ENCODE measurements at regions not wholly inside any gene's neighbourhood (a gene's known extent, or its start where the extent isn't known, plus 50 kb on each side); places are given as distances from the start of the nearest gene placed in this dataset.
"Not testable (repeated sequence)": the region's sequence is repeated elsewhere in the genome, so short reads cannot be mapped to it uniquely, and the experiment has no call there.

DNA sequence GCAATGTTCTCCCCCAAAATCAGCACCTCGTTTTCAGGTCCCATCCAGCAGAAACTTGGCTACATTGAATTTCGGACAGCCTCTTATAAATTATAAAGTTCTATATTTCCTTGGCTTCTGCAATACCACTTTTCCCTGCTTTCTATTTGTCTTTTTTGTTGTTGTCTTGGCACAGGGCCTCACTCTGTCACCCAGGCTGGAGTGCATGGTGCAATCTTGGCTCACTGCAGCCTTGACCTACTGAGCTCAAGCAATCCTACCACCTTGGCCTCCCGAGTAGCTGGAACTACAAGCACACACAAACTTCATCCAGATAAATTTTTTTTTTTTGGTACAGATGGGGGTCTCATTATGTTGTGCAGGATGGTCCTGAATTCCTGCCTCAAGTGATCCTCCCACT lies 55.3 kb upstream of the HECW1 start:
- DNase-seq (ENCODE audit: low spot score) = no peak
- POLR2A ChIA-PET (ENCODE audit: low non-redundant PET) = no interaction called here
- TF ChIP-seq, protein P1, sequence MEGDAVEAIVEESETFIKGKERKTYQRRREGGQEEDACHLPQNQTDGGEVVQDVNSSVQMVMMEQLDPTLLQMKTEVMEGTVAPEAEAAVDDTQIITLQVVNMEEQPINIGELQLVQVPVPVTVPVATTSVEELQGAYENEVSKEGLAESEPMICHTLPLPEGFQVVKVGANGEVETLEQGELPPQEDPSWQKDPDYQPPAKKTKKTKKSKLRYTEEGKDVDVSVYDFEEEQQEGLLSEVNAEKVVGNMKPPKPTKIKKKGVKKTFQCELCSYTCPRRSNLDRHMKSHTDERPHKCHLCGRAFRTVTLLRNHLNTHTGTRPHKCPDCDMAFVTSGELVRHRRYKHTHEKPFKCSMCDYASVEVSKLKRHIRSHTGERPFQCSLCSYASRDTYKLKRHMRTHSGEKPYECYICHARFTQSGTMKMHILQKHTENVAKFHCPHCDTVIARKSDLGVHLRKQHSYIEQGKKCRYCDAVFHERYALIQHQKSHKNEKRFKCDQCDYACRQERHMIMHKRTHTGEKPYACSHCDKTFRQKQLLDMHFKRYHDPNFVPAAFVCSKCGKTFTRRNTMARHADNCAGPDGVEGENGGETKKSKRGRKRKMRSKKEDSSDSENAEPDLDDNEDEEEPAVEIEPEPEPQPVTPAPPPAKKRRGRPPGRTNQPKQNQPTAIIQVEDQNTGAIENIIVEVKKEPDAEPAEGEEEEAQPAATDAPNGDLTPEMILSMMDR (conservative IDR thresholded peaks at IDR 0.05; ENCODE audit: low read depth) = no peak
- CTCF ChIA-PET = interaction anchor here (0.6 kb wide), 2 partner anchors 53 to 385 kb away, joined by 3 to 4 read pairs; no protein-coding TSS in a partner anchor
- no peak overlapping the region for H3K27ac ChIP-seq

DNA sequence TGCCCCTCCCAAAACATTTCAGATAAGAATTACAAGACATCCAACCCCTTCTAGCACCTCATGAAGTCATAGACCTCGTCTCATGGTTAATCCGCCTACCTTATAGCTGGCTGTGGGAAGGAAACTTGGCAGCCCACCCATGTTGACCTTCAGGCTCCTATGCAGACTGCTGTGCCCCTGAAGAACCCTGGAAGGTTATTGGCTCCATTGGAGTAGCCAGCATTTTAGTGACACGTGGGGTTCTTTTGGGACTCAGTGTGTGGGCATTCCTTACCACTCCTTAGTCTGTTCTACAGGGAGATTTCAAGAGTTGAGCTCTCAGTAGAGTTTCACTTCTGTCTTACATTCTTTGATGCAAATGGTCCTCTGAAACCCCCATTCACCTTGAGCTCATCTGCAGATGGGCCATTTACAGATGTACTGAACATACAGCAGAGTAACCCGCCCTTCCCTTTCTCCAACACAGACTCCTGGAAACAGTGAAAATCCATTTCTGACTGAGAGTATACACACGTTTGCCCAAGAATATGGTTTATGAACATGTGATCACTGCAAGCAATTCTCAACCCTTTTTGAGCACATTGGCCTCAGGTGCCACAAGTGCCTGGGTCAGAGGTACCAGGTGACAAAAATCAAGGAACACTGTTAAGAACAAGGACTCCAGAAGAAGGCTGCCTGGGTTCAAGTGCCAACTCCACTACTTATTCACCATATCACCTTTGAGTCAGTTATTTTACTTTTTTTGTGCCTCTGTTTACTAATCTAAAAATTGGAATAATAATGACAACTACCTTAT lies 54.0 kb upstream of the HECW1 start:
- ChIA-PET POLR2A (ENCODE audit: low non-redundant PET) (no interaction called here), CTCF (no interaction called here)
- DNase-seq (ENCODE audit: low spot score) = no peak

DNA sequence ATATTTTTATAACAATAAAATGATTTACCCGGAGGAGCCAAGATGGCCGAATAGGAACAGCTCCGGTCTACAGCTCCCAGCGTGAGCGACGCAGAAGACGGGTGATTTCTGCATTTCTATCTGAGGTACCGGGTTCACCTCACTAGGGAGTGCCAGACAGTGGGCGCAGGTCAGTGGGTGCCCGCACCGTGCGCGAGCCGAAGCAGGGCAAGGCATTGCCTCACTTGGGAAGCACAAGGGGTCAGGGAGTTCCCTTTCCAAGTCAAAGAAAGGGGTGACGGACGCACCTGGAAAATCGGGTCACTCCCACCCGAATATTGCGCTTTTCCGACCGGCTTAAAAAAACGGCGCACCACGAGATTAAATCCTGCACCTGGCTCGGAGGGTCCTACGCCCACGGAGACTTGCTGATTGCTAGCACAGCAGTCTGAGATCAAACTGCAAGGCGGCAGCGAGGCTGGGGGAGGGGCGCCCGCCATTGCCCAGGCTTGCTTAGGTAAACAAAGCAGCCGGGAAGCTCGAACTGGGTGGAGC lies 53.3 kb upstream of the HECW1 start:
- POLR2A ChIA-PET (ENCODE audit: low non-redundant PET); DNase-seq (ENCODE audit: low spot score); CTCF ChIA-PET: not testable (repeated sequence)
- peak overlapping the region; percentile 44; the same call in 1 of the 2 replicates for H3K27ac ChIP-seq

More for the DNA sequence above, 54.0 kb upstream of the HECW1 start:
- H3K27ac ChIP-seq = peak overlapping the region; percentile 44; the same call in 1 of the 2 replicates
- TF ChIP-seq, protein P1 (conservative IDR thresholded peaks at IDR 0.05; ENCODE audit: low read depth) = no peak
